GM19035 (cell line): ENCODE measurements at regions not wholly inside any gene's neighbourhood (a gene's known extent, or its start where the extent isn't known, plus 50 kb on each side); places are given as distances from the start of the nearest gene placed in this dataset.

Experiments
- ATAC-seq: cut with Tn5 transposase; IDR thresholded peaks from one replicate; pipeline ENCODE4 v1.9.1; 2021; ENCODE audit not compliant: unreplicated experiment

- no peak for ATAC-seq
Measured at GRCh38 chr18:25455159-25455558, 103.2 kb upstream of the ZNF521 start.

GRCh38 chr18:25454730-25455129 is 102.8 kb upstream of the ZNF521 start:
- ATAC-seq = no peak

GRCh38 chr18:25454270-25454659 is 102.3 kb upstream of the ZNF521 start:
- no peak for ATAC-seq

DNA sequence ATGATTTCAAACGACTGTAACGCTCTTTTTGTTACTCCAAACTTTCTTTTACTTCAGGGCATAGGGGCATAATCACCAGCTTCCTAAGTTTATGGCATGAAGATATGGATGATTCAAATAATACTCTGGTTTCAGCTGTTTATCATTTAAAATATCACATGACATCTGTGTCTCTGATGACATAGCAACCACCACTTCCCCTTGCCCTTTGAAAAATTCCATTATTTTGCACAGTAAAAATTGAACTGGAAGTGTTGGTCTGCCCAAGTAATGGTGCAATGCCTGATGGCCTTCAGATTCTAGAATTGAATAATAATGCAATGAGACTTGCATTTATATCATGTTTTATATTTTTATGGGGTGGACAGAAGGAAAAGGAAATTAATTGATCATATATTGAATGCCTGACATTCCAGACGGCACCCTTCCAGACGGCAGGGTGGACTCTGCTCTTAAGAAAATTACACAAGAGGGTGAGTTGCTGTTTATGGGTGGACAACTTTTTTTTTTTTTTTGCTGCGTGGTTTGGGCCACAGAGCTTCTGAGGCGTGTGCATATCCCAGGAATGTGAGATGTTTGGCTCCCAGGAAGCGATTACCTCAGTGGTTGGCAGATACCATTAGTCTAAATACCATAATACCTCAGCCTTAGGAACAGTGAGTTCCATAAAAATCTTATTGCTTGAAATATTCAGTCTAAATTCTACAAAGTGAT is 101.7 kb upstream of the ZNF521 start:
- no peak for ATAC-seq

DNA sequence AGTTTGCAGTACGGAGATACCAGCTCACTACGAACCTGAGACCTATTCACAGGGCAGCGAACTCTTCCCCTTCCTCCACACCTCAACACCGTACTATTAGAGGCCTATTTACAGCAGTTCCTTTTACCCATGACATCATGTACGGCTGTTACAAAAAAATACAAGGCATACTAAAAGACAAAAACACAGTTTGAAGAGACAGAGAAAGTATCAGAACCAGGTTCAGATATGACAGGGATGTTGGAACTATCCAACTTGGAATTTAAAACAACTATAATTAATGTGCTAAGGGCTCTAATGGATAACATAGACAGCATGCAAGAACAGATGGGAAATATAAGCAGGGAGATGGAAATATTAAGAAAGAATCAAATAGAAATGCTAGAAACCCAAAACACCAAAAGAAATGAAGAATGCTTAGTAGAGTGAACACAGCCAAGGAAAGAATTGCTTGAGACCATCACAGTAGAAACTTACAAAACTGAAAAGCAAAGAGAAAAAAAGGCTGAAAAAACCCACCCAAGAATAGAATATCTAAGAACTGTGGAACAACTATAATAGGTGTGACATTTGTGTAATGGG is 99.2 kb upstream of the ZNF521 start:
- no peak for ATAC-seq

- ATAC-seq = no peak
Measured at GRCh38 chr18:25449046-25449445, 97.1 kb upstream of the ZNF521 start.

GRCh38 chr18:25446972-25447371 is 95.0 kb upstream of the ZNF521 start:
- no peak for ATAC-seq

DNA sequence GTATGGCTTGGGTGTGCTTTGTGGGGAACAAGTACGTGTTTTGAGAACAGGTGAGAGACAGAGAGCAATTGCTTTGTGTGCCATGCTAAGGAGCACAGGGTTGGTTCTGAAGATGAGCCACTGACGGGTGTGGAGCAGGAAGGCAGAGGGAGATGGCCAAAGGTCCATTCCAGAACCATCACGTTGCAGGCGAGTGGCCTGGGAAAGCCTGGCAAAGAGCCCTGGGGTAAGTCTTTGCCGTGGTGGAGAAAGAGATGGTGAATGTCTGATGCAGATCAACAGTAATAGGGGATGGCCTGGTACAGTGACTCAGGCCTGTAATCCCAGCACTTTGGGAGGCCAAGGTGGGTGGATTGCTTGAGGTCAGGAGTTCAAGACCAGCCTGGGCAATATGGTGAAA is 93.5 kb upstream of the ZNF521 start:
- no peak for ATAC-seq

- ATAC-seq = no peak
Measured at GRCh38 chr18:25443776-25444175, 91.8 kb upstream of the ZNF521 start.

- ATAC-seq = no peak
Measured at GRCh38 chr18:25435149-25435782, 83.3 kb upstream of the ZNF521 start.

DNA sequence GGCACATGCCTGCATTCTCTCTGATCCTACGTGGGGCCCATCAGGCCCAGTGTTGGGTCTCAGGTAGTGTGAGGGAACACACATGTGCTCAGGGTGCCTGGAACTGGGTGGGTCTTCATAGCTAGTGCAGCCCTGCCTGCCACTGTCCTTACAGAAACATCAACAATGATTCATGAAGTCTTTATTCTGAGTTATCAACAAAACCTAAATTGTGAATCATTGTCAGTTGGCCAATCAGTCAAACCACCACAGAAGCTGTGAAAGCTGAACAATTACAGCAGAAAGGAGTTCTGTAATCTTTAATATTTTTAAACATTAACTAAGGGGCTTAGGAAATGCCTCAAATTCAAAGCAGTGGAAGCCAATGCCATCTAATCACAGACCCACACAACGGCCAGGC is 82.8 kb upstream of the ZNF521 start:
- no peak for ATAC-seq

DNA sequence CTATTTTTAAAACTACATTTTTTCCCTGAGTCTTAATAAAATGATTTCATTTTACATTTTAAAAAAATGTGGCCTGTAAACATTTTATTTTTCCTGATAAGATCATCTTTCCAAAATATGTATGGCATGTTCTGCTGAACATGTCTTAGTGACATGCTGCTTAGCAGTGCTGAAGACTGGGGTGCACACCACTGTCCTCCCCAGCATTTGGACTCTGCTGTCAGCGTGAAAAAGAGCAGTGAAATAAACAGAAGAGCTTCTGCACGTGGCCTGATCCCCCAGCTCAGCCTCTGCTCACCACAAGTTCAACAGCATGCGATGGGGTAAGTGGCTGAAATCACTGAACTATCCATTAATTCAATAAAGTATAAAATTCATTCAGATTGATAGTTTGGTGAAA is 81.6 kb upstream of the ZNF521 start:
- no peak for ATAC-seq

DNA sequence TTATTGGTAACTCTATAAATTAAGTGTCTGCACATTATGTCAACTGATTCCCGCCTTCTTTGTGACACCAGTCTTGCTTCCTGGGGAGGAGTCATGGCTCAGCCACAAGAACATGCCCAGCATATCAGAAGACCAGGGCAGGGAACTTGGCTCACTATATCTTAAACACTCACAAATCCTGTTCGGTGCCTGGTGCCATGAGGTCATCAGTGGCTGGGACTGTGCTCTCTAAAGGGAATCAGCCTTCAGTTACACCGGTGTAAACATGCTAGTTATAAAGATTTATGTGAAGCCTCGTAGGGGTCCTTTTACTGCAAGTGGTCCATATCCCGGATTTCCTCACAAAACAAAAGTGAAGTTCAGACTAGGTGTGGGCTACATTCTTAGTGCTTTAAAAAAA is 73.1 kb upstream of the ZNF521 start:
- no peak for ATAC-seq

GRCh38 chr18:25423760-25424159 is 71.8 kb upstream of the ZNF521 start:
- no peak for ATAC-seq

DNA sequence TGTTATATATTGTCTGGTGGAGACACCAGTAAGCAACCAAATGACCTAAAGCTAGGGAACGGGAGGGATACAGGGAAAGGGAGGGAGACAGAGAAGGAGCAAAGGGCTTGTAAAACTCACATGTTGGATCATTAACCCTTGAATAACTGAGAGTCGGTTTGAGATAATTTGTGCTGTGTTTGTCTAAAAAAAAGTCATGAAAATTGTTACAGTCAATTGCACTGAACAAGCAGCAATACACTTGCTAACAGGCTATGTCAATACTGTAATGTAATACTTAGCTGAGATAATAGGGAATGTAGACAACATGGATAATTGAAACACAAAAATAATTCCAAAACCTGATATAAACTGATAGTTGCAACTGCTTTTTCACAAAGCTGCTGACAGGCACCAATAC is 71.3 kb upstream of the ZNF521 start:
- no peak for ATAC-seq

DNA sequence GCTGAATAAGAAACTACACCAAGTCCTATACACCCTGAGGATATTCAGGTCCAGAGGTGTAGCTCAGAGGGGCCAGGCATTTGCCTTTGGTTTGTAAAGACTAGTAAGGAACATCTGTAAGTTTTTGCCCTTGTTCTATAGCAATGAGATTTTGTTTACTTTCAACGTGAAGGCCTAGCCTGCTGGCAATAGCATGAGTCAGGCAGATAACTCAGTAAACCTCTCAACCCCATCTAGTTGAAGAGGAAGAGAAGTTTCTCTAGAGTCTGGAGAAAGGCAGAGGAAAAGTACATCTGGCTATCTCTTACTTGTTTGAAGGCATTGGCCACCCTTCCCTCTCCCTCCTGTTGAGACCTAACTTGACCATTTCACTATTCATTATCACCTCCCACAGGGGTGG is 70.3 kb upstream of the ZNF521 start:
- ATAC-seq = no peak

DNA sequence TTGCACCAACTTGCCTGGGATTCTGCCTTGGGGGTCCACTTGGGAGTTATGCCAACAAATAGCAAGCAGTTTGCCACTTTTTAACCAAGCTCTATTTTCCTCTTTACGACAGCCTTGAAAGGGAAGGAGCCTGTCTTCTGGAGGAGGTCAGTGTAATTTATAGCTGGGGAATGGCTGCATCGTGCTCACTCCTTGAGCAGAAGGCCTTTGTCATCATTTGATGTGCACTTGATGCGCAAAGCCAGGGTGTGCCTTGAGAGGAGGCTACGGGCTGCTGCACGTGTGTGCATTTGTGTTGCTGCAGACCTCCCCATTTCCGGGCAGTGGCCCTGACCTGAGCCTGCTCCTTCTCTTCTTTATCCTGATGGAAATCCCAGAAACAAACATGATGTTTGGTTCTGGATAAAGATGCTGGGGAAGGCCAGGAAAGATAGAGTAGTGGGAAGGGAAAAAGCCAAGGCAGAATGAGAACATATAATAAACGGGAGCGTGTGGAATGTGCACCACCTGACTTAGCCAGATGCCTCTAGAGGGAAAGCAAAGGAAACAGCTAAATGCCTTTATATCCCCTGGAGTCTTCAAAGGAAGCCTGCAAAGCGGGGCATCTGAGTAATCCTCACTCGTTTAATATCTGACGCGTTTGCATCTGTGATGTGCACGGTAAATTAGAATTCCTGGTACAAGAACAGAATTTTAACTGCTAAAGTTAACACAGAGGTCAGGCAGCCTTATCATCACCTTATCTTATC is 68.3 kb upstream of the ZNF521 start:
- no peak for ATAC-seq

GRCh38 chr18:25416374-25416773 is 64.4 kb upstream of the ZNF521 start:
- no peak for ATAC-seq

- ATAC-seq = no peak
Measured at GRCh38 chr18:25409971-25410370, 58.0 kb upstream of the ZNF521 start.

DNA sequence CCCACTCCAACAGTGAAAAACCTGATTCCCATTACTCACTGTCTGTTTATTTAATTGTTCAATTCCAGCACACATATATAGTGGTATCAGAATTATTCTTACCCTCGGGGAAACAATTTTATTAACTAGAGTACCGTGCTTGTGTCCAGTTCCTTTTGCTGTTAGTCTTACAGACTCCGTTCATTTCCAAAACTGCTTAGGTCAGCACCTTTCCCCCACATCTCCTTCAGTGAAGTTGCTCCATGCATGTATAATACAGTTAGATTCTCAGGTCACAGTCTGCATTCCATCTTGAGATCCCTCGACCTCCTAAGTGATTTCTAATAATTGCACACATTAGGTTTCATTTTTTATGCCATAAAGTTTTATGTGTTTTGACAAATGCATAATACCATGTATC is 56.3 kb upstream of the ZNF521 start:
- ATAC-seq = no peak
